ENCODE measurements at regions not wholly inside any gene's neighbourhood (a gene's known extent, or its start where the extent isn't known, plus 50 kb on each side); places are given as distances from the start of the nearest gene placed in this dataset.

DNA sequence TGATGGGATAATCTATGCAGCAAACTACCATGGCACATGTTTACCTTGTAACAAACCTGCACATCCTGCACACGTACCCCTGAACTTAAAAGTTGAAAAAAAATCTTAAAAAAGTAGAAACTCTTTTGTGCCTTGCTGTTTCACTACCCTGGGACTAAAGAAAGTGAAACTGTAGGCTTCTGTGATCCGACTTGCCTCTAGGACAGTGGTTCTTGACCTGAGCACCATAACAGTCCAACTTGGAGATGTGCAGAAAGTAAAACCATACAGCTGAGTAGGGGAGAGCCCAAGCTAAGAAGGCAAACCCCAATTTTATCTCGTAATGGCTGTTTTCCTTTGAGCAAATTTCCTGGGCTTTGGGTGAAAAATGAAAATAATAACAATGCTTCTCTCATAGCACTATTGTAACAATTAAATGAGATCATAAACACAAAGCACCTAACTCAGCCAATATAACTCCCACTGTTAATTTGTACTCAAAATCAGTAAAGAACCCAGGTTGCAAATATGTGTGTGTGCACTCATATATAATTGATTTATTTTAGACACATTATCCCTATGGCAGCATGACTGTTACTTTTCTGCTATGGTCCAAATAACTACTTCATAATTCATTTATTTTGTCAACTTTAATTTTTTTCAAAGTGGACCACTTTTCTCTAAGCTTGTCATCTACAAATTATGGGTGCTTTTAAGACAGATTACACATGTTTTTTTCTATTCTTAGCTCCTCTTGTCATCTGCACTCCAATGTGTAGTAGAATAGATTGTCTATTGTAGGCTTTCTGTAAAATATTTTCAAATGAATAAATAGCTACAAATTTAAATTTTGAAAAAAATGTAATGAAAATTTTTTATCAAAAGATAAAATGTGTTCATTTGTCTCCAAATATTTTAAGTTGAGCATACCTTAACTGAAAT lies 334.9 kb downstream of the BTG1 start:
- H3K27ac Mint-ChIP-seq (ENCODE audit: unreplicated experiment), result no peak overlapping the region
- TF ChIP-seq, protein P1, sequence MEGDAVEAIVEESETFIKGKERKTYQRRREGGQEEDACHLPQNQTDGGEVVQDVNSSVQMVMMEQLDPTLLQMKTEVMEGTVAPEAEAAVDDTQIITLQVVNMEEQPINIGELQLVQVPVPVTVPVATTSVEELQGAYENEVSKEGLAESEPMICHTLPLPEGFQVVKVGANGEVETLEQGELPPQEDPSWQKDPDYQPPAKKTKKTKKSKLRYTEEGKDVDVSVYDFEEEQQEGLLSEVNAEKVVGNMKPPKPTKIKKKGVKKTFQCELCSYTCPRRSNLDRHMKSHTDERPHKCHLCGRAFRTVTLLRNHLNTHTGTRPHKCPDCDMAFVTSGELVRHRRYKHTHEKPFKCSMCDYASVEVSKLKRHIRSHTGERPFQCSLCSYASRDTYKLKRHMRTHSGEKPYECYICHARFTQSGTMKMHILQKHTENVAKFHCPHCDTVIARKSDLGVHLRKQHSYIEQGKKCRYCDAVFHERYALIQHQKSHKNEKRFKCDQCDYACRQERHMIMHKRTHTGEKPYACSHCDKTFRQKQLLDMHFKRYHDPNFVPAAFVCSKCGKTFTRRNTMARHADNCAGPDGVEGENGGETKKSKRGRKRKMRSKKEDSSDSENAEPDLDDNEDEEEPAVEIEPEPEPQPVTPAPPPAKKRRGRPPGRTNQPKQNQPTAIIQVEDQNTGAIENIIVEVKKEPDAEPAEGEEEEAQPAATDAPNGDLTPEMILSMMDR (IDR thresholded peaks at IDR 0.05), result no peak
- DNase-seq (ENCODE audit: low spot score), result no peak
- H3K36me3 Mint-ChIP-seq (ENCODE audit: low read depth), result peaks cover 11% of the 10 kb centered on the region
- H3K4me3 Mint-ChIP-seq (ENCODE audit: unreplicated experiment), result no peak overlapping the region
- H3K27me3 Mint-ChIP-seq (ENCODE audit: low read depth), result no peaks in the 10 kb centered on the region
- H3K9me3 Mint-ChIP-seq (ENCODE audit: low read depth), result peaks cover 25% of the 10 kb centered on the region
- H3K4me1 Mint-ChIP-seq (ENCODE audit: low read depth), result no peaks in the 10 kb centered on the region

DNA sequence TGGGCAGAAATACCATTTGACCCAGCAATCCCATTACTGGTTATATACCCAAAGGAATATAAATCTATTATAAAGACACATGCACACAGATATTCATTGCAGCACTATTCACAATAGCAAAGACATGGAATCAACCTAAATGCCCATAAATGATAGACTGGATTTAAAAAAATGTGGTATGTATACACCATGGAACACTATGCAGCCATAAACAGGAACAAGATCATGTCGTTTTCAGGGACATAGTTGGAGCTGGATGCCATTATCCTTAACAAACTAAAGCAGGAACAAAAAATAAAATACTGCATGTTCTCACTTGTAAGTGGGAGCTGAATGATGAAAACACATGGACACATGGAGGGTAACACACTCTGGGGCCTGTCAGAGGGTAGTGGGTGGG lies 335.6 kb downstream of the BTG1 start:
- TF ChIP-seq, protein P1 (IDR thresholded peaks at IDR 0.05), result no peak
- Mint-ChIP-seq H3K4me1 (ENCODE audit: low read depth) (no peaks in the 10 kb centered on the region), H3K4me3 (ENCODE audit: unreplicated experiment) (no peak overlapping the region), H3K36me3 (ENCODE audit: low read depth) (peaks cover 13% of the 10 kb centered on the region), H3K27ac (ENCODE audit: unreplicated experiment) (no peak overlapping the region), H3K9me3 (ENCODE audit: low read depth) (peaks cover 29% of the 10 kb centered on the region), H3K27me3 (ENCODE audit: low read depth) (no peaks in the 10 kb centered on the region)
- no peak for DNase-seq (ENCODE audit: low spot score)

DNA sequence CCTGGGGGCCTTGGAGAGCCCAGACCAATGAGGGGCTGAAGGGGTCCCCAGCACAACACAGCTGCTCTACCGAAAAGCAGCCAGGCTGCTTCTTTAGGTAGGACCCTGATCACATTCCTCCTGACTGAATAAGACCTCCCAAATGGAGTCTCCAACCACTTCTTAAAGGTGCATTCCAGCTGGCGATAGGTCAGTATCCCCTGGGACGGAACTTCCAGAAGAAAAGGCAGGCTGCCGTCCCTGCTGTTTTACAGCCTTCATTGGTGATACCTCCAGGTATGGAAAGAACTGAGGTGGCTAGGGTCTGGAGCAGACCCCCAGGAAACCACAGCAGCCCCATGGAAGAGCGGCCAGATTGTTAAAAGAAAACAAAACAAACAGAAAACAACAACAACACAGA lies 340.6 kb downstream of the BTG1 start:
- no peak overlapping the region for H3K4me3 Mint-ChIP-seq (ENCODE audit: unreplicated experiment)
- peak; percentile 58 for DNase-seq (ENCODE audit: low spot score)
- peaks cover 29% of the 10 kb centered on the region for H3K9me3 Mint-ChIP-seq (ENCODE audit: low read depth)
- no peaks in the 10 kb centered on the region for H3K4me1 Mint-ChIP-seq (ENCODE audit: low read depth)
- no peak overlapping the region for H3K27ac Mint-ChIP-seq (ENCODE audit: unreplicated experiment)
- TF ChIP-seq, protein P1 (IDR thresholded peaks at IDR 0.05), result no peak
- H3K36me3 Mint-ChIP-seq (ENCODE audit: low read depth), result peaks cover 13% of the 10 kb centered on the region
- H3K27me3 Mint-ChIP-seq (ENCODE audit: low read depth), result no peaks in the 10 kb centered on the region

DNA sequence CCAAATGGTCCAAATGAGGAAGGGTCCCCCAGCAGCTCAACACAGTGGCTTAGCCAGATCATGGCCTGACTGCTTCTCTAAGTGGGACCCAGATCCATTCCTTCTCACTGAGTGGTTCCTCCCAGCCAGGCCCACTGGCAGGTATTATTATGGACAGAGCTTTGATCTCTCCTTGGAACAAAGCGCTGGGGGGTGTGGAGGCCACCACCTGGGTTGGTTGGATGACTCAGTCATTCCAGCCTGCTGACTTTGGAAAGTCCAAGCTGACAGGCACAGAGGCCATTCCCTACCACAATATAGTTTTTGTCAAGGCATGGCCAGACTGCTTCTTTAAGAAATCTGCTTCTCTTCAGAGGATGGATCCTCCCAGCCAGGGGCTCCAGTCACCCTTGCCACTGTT lies 341.1 kb downstream of the BTG1 start:
- TF ChIP-seq, protein P1 (IDR thresholded peaks at IDR 0.05), result no peak
- peak; percentile 32 for DNase-seq (ENCODE audit: low spot score)
- H3K9me3 Mint-ChIP-seq (ENCODE audit: low read depth), result peaks cover 29% of the 10 kb centered on the region
- H3K36me3 Mint-ChIP-seq (ENCODE audit: low read depth), result peaks cover 13% of the 10 kb centered on the region
- H3K27ac Mint-ChIP-seq (ENCODE audit: unreplicated experiment), result no peak overlapping the region
- H3K4me1 Mint-ChIP-seq (ENCODE audit: low read depth), result no peaks in the 10 kb centered on the region
- no peaks in the 10 kb centered on the region for H3K27me3 Mint-ChIP-seq (ENCODE audit: low read depth)
- no peak overlapping the region for H3K4me3 Mint-ChIP-seq (ENCODE audit: unreplicated experiment)

DNA sequence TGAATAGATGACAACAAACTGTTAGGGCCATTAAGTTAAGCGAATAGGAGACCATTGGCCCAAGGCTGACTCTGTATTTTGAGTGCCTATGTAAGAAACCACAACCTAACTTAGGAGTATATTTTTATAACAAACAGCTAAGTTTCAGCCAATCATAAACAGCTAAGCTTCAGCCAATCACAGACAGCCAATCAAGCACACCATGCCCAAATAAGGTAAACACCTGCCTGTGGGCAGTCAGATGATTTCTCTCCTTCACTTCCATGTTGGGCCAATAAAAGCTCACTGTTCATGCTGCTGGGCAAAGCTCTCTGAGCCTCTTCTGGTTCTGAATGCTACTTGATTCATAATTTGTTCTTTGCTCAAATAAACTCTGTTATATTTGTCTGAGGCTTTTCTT lies 344.6 kb downstream of the BTG1 start:
- TF ChIP-seq, protein P1 (IDR thresholded peaks at IDR 0.05), result no peak
- Mint-ChIP-seq H3K27me3 (ENCODE audit: low read depth) (no peaks in the 10 kb centered on the region), H3K4me3 (ENCODE audit: unreplicated experiment) (no peak overlapping the region), H3K36me3 (ENCODE audit: low read depth) (peaks cover 4% of the 10 kb centered on the region), H3K27ac (ENCODE audit: unreplicated experiment) (no peak overlapping the region), H3K9me3 (ENCODE audit: low read depth) (peaks cover 7% of the 10 kb centered on the region), H3K4me1 (ENCODE audit: low read depth) (no peaks in the 10 kb centered on the region)
- DNase-seq (ENCODE audit: low spot score), result no peak
